ENCODE measurements at regions not wholly inside any gene's neighbourhood (a gene's known extent, or its start where the extent isn't known, plus 50 kb on each side); places are given as distances from the start of the nearest gene placed in this dataset.
"Not testable (repeated sequence)": the region's sequence is repeated elsewhere in the genome, so short reads cannot be mapped to it uniquely, and the experiment has no call there.

DNA sequence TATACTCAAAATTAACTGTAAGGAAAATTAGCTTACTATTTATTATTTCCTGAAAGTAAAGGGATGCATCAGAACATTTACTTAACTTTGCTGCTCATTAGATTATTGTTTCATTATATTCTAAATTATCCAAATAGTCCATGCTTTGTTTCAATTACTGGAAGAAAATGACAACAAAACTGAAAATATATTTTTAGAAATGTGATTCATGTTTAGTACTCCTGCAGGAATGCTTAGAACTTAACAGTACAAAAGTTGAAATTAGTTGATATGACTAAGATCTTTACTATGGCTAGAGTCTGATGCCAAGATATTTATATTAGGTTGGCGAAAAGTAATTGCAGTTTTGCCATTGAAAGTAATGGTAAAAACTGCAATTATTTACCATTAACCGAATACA lies 660.5 kb upstream of the PABPC4L start:
- Histone ChIP-seq H3K36me3 (replicated peaks) (no peaks in the 10 kb centered on the region), H3K27ac (no peak overlapping the region), H3K27me3 (replicated peaks) (no peaks in the 10 kb centered on the region), H3K4me3 (ENCODE audit: low read depth, low read length) (no peak overlapping the region)
- TF ChIP-seq, protein P1, sequence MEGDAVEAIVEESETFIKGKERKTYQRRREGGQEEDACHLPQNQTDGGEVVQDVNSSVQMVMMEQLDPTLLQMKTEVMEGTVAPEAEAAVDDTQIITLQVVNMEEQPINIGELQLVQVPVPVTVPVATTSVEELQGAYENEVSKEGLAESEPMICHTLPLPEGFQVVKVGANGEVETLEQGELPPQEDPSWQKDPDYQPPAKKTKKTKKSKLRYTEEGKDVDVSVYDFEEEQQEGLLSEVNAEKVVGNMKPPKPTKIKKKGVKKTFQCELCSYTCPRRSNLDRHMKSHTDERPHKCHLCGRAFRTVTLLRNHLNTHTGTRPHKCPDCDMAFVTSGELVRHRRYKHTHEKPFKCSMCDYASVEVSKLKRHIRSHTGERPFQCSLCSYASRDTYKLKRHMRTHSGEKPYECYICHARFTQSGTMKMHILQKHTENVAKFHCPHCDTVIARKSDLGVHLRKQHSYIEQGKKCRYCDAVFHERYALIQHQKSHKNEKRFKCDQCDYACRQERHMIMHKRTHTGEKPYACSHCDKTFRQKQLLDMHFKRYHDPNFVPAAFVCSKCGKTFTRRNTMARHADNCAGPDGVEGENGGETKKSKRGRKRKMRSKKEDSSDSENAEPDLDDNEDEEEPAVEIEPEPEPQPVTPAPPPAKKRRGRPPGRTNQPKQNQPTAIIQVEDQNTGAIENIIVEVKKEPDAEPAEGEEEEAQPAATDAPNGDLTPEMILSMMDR (IDR thresholded peaks at IDR 0.05; ENCODE audit: low read depth, low read length, missing control alignments) = no peak
- no peak for DNase-seq
- in situ Hi-C loops (cut with HindIII; ENCODE audit: low pct_ligation_motif_present, low sequenced_read_pairs) = no loop called here

DNA sequence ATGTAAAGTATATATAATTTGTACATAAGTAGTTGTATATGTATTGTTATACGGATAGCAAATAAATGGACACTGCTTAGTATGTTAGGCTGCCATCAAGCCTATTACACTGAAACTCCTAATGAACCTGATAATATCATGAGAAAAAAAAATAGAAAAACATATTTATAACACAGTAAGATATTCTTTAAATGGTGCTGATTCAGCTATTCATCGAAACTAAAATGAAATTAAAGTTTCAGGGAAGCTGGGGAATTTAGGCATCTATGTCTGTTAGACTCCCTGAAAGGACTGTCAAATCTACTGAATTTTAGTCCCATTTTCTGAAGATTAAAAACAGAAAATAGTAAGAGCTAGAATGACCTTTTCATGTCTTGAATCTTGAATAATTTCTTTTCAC lies 647.1 kb upstream of the PABPC4L start:
- in situ Hi-C loops (cut with HindIII; ENCODE audit: low pct_ligation_motif_present, low sequenced_read_pairs) = no loop called here

GRCh38 chr4:134830741-134831140 lies 629.2 kb upstream of the PABPC4L start:
- in situ Hi-C loops (cut with HindIII; ENCODE audit: low pct_ligation_motif_present, low sequenced_read_pairs) = not testable (repeated sequence)

More for the DNA sequence above, 647.1 kb upstream of the PABPC4L start:
- no peak for DNase-seq
- Histone ChIP-seq H3K27ac (no peak overlapping the region), H3K27me3 (replicated peaks) (no peaks in the 10 kb centered on the region), H3K36me3 (replicated peaks) (no peaks in the 10 kb centered on the region), H3K4me3 (ENCODE audit: low read depth, low read length) (no peak overlapping the region)
- TF ChIP-seq, protein P1 (IDR thresholded peaks at IDR 0.05; ENCODE audit: low read depth, low read length, missing control alignments) = no peak

GRCh38 chr4:134812611-134813010 lies 611.0 kb upstream of the PABPC4L start:
- TF ChIP-seq, protein P1 (IDR thresholded peaks at IDR 0.05; ENCODE audit: low read depth, low read length, missing control alignments) = no peak
- Histone ChIP-seq H3K27me3 (replicated peaks) (no peaks in the 10 kb centered on the region), H3K27ac (peak overlapping the region; percentile 33), H3K36me3 (replicated peaks) (no peaks in the 10 kb centered on the region), H3K4me3 (ENCODE audit: low read depth, low read length) (no peak overlapping the region)
- peak; percentile 9 for DNase-seq
- in situ Hi-C loops (cut with HindIII; ENCODE audit: low pct_ligation_motif_present, low sequenced_read_pairs) = no loop called here

More at GRCh38 chr4:134830741-134831140, 629.2 kb upstream of the PABPC4L start:
- not testable (repeated sequence) for H3K36me3 ChIP-seq (replicated peaks); H3K27ac ChIP-seq; H3K27me3 ChIP-seq (replicated peaks); H3K4me3 ChIP-seq (ENCODE audit: low read depth, low read length); DNase-seq

DNA sequence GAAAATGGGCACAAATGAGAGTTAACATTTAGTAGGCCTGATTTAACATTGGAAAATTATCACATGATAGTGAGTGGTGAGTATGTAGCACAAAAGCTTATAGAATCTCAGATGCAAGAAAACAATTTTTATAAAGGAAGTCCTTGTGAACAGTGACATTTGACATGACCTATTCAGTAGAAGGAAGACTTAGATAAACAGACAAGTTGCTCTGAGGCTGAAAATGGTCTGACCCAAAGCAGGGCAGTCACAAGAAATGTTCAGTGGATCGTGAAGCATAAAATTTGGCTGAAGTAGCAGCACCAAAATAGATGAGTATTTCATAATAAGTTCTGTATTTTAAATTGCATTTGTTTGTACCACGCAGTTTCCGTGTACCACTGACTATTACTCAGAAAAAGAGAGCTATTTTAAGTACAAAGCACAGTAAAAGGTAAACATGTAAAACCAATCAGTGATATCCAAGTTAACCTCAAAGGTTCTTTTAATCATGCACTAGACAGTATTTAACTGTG lies 605.7 kb upstream of the PABPC4L start:
- in situ Hi-C loops (cut with HindIII; ENCODE audit: low pct_ligation_motif_present, low sequenced_read_pairs) = no loop called here
- Histone ChIP-seq H3K27ac (no peak overlapping the region), H3K27me3 (replicated peaks) (no peaks in the 10 kb centered on the region), H3K4me3 (ENCODE audit: low read depth, low read length) (no peak overlapping the region), H3K36me3 (replicated peaks) (no peaks in the 10 kb centered on the region)
- TF ChIP-seq, protein P1 (IDR thresholded peaks at IDR 0.05; ENCODE audit: low read depth, low read length, missing control alignments) = no peak
- no peak for DNase-seq

DNA sequence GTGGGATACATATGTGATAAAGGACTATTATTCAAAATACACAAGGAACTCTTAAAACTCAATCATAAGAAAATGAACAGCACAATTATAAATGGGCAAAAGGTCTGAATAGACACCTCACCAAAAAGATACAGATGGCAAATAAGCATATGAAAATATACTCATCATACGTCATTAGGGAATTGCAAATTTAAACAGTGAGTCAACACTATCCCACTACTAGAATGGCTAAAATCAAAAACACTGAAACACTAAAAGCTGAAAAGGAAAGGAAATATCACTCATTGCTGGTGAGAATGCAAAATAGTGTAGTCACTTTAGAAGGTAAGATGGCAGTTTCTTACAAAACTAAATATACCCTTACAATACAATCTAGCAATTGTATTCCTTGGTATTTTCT lies 597.0 kb upstream of the PABPC4L start:
- Histone ChIP-seq H3K27ac (no peak overlapping the region), H3K4me3 (ENCODE audit: low read depth, low read length) (no peak overlapping the region), H3K27me3 (replicated peaks) (no peaks in the 10 kb centered on the region), H3K36me3 (replicated peaks) (no peaks in the 10 kb centered on the region)
- TF ChIP-seq, protein P1 (IDR thresholded peaks at IDR 0.05; ENCODE audit: low read depth, low read length, missing control alignments) = no peak
- DNase-seq = no peak
- in situ Hi-C loops (cut with HindIII; ENCODE audit: low pct_ligation_motif_present, low sequenced_read_pairs) = no loop called here
